ENCODE measurements at regions not wholly inside any gene's neighbourhood (a gene's known extent, or its start where the extent isn't known, plus 50 kb on each side); places are given as distances from the start of the nearest gene placed in this dataset.

DNA sequence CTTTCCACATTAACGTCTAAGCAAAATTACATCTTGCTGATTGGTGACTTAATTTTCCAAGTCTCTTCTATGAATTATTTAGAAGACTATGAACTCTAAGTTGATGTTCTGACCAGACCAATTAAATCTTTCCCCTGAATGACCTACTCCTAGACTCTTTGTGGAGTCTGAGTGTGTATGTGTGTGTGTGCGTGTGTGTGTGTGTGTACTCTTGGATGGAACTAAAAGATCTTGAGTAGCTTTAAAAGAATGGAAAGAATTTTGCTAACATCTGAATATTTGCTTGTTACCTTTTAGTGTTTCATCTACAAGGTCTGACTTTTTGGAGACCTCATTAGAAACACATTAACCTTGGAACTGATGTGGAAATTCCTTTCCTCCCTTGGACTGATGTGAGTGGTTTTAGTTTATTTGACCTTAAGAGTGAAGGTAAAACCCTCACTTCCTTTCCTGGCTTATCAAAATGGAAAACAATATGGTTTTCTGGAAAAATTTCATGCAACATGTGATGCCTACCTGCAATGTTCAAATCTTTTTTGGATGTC is 257.1 kb downstream of the GATA3 start:
- intact Hi-C loops (cut with DNase I, micrococcal nuclease): loop anchor here in 1 of 2 experiments (5.0 kb wide), 1 partner anchor 59 kb away; no protein-coding TSS in a partner anchor
- POLR2A ChIA-PET: interaction anchor here (1.7 kb wide), 1 partner anchor 21 kb away, joined by 4 read pairs; no protein-coding TSS in a partner anchor
- H3K4me3 Mint-ChIP-seq: no peak overlapping the region

DNA sequence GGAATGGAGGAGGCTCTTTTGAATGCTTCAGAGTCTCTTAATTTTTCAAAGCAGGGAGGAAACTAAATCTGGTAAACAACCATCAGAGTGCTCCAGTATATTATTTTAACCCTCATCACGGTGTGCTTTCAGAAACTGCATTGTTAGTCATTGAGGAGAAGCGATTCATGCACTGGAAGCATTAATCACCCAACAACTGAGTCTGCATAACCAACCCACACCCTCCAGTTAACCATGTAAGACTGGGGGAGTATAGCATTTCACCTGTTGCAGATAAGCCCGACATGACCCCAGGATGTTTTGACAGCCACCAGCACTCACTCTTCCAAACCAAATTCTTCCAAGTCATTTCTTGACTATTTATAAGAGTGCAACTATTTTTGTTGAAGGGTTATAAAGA is 257.6 kb downstream of the GATA3 start:
- intact Hi-C loops (cut with DNase I, micrococcal nuclease): loop anchor here in 1 of 2 experiments (5.0 kb wide), 1 partner anchor 60 kb away; no protein-coding TSS in a partner anchor
- Histone ChIP-seq H3K27ac (ENCODE audit: low read depth in 1 of 2, low read length in 2 of 2) (no peak overlapping the region), H3K4me3 (ENCODE audit: low read length) (no peak overlapping the region), H3K27me3 (ENCODE audit: control insufficient read depth in 1 of 2, insufficient read depth in 2 of 2, low read length in 2 of 2) (no peaks in the 10 kb centered on the region), H3K9me3 (ENCODE audit: control insufficient read depth in 1 of 2, insufficient read depth in 1 of 2, low read length in 2 of 2) (no peaks in the 10 kb centered on the region), H3K4me1 (ENCODE audit: insufficient read depth, low read length) (no peaks in the 10 kb centered on the region), H3K36me3 (ENCODE audit: insufficient read depth, low read length) (no peaks in the 10 kb centered on the region)
- ChIA-PET POLR2A (no interaction called here), CTCF (no interaction called here)
- Mint-ChIP-seq H3K4me1 (ENCODE audit: low read depth) (no peaks in the 10 kb centered on the region), H3K27ac (no peak overlapping the region), H3K27me3 (no peaks in the 10 kb centered on the region), H3K4me3 (no peak overlapping the region), H3K36me3 (ENCODE audit: low read depth) (no peaks in the 10 kb centered on the region), H3K9me3 (no peaks in the 10 kb centered on the region)
- no peak for ATAC-seq (ENCODE audit: poor library complexity)
- TF ChIP-seq CTCF (IDR thresholded peaks at IDR 0.05): no peak
- no peak for DNase-seq

More for the DNA sequence above, 257.1 kb downstream of the GATA3 start:
- DNase-seq (no peak), ATAC-seq (ENCODE audit: poor library complexity) (no peak)
- H3K27me3 ChIP-seq (ENCODE audit: control insufficient read depth in 1 of 2, insufficient read depth in 2 of 2, low read length in 2 of 2): no peaks in the 10 kb centered on the region
- no peaks in the 10 kb centered on the region for H3K4me1 ChIP-seq (ENCODE audit: insufficient read depth, low read length)
- Mint-ChIP-seq H3K9me3 (no peaks in the 10 kb centered on the region), H3K27ac (no peak overlapping the region), H3K27me3 (no peaks in the 10 kb centered on the region), H3K36me3 (ENCODE audit: low read depth) (no peaks in the 10 kb centered on the region), H3K4me1 (ENCODE audit: low read depth) (no peaks in the 10 kb centered on the region)
- no peaks in the 10 kb centered on the region for H3K9me3 ChIP-seq (ENCODE audit: control insufficient read depth in 1 of 2, insufficient read depth in 1 of 2, low read length in 2 of 2)
- no peaks in the 10 kb centered on the region for H3K36me3 ChIP-seq (ENCODE audit: insufficient read depth, low read length)
- no peak for TF ChIP-seq CTCF (IDR thresholded peaks at IDR 0.05)
- H3K4me3 ChIP-seq (ENCODE audit: low read length): no peak overlapping the region
- H3K27ac ChIP-seq (ENCODE audit: low read depth in 1 of 2, low read length in 2 of 2): no peak overlapping the region
- CTCF ChIA-PET: no interaction called here

GRCh38 chr10:8312781-8313180 is 258.3 kb downstream of the GATA3 start:
- Mint-ChIP-seq H3K4me3 (no peak overlapping the region), H3K4me1 (ENCODE audit: low read depth) (no peaks in the 10 kb centered on the region), H3K36me3 (ENCODE audit: low read depth) (no peaks in the 10 kb centered on the region), H3K27me3 (no peaks in the 10 kb centered on the region), H3K27ac (no peak overlapping the region), H3K9me3 (no peaks in the 10 kb centered on the region)
- Histone ChIP-seq H3K9me3 (ENCODE audit: control insufficient read depth in 1 of 2, insufficient read depth in 1 of 2, low read length in 2 of 2) (no peaks in the 10 kb centered on the region), H3K27me3 (ENCODE audit: control insufficient read depth in 1 of 2, insufficient read depth in 2 of 2, low read length in 2 of 2) (no peaks in the 10 kb centered on the region), H3K4me3 (ENCODE audit: low read length) (no peak overlapping the region), H3K4me1 (ENCODE audit: insufficient read depth, low read length) (no peaks in the 10 kb centered on the region), H3K27ac (ENCODE audit: low read depth in 1 of 2, low read length in 2 of 2) (no peak overlapping the region), H3K36me3 (ENCODE audit: insufficient read depth, low read length) (no peaks in the 10 kb centered on the region)
- DNase-seq (no peak), ATAC-seq (ENCODE audit: poor library complexity) (no peak)
- POLR2A ChIA-PET: no interaction called here
- no peak for TF ChIP-seq CTCF (IDR thresholded peaks at IDR 0.05)
- intact Hi-C loops (cut with DNase I, micrococcal nuclease): loop anchor here in 1 of 2 experiments (5.0 kb wide), 1 partner anchor 60 kb away; no protein-coding TSS in a partner anchor
- CTCF ChIA-PET: no interaction called here

Measured in CD4-positive, alpha-beta T cell (primary cell).